ENCODE measurements at regions not wholly inside any gene's neighbourhood (a gene's known extent, or its start where the extent isn't known, plus 50 kb on each side); places are given as distances from the start of the nearest gene placed in this dataset.

DNA sequence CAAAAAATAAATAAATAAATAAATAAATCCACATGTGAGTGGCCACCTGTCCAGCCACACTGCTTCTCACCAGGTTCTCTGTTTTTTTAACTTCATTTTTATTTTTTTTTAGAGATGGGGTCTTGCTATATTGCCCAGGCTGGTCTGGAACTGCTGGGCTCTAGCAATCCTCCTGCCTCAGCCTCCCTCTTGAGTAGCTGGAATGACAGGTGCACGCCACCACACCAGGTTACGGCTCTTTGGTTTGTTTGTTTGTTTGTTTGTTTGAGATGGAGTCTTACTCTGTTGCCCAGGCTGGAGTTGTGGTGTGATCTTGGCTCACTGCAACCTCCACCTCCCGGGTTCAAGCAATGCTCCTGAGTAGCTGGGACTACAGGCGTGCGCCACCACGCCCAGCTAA, 94.5 kb upstream of the CACNA1A start:
- DNase-seq = no peak

DNA sequence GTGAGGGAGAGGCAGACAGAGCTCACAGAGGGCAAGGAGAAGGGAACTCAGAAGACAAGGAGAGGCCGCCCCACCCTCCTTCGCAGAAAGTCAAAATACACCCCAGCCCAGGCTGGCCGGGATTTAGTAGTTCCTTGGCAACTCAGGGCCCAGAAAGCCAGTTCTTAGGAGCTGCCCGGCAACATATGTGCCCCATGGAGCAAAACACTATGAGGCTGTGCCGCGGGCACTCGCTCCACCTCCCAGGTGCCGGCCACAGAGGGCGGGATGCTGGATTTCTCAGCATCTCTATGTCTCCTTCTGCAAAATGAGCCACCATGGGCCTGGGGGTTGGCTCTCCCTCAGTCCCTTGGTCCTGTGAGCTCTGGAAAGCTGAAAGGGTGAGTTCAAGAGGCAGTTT, 93.8 kb upstream of the CACNA1A start:
- no peak for DNase-seq

DNA sequence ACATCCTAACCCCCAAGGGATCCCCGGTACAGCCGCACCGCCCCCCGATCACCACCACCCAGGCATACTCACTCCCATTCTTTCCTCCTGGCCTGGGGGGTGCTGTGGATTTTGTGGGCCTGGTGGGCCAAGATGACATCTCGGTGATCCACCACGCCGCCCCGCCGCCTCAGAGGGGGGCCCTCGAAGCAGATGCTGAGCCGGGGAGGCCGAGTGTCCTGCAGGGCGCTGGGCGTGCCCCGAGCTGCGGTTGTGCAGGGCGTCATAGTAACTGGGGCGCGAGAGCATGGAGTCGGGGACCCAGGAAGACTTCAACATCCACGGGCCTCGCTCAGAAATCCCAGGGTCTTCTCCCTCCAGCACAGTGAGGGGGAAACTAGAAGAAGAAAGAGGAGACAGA, 93.4 kb upstream of the CACNA1A start:
- DNase-seq = no peak

DNA sequence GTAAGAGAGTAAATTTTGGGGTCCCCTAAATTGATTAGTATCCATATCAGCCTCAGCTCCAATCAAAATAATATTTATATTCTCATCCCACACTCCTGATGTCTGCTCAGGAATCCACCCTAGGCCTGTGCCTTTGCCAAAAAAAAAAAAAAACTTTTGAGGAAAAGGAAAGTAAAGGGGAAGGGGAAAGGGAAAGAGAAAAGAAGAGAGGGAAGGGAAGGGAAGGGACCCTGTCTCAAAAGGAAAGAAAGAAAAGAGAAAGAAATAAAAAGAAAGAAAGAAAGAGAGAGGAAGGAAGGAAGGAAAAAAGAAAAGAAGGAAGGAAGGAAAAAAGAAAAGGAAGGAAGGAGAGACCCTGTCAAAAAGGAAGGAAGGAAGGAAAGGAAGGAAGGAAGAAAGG, 91.8 kb upstream of the CACNA1A start:
- no peak for DNase-seq

DNA sequence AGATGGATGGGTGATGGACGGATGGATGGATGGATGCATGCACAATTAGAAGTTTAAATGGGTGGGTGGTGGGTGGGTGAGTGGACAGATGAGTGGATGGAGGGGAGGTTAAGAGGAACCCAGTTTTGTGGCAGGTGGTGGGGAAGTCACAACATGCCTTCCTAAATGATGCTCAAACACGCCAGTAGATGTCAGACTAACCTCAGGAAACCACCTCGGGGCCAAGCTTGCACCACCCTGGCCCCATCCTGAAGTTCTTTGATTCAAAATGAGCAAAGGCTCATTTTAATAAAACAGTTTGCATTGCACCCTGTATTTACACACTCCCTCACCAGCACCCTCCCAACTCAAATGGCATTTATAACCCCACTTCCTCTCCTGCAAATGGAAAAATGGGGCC, 91.4 kb upstream of the CACNA1A start:
- no peak for DNase-seq

DNA sequence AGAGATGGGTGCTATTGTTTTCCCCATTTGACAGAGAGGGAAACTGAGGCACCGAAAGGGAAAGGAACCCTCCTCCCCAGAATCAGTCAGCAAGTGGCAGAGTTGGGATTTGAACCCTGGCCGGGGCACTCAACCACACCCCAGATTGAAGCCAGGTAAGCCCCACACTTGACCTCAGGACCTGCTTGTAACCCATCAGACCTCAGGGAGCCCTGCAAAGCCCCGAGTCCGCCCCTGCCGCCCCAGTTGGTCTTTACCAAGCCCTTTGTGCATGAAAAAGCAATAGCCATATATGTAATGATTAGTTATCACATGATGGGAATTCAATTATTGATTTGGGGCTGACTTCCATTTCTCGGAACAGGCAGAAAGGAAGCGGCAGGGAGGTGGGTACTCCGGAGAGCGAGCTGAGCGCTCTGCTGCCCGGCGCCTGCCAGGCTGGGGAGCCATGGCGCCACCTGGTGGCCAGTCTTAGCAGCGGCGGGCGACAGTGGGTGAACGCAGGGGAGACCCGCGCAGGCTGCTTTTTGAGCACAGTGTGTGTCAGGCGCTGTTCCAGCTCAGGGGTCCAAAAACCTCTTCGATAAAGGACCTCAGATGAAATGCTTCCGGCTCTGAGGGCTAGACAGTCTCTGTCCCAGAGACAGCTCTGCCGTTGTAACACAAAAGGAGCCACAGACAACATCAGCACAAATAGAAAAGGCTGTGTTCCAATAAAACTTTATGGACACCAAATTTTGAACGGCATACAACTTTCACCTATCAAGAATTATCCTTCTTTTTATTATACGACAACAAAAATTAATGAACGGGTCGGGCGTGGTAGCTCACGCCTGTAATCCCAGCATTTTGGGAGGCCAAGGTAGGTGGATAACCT, 82.9 kb upstream of the CACNA1A start:
- DNase-seq = peak; percentile 97

DNA sequence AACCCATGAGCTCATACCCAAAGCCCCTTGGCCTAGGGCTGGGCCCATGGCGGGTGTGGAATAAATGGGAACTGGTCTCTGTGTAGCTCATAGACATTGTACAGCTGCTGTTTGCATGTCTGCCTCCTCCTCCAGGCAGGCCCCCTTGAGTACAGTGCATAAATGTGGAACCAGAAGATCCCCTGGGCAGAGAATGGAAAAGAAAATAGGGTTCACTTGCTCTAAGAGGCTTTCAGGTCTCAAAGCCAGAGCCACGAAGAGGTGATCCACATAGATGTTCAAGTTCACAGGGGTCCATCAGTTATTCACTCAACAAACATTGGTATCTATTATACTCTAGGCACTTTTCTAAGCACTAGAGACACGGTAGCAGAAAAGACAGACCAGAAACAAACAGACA, 79.2 kb upstream of the CACNA1A start:
- DNase-seq = no peak

DNA sequence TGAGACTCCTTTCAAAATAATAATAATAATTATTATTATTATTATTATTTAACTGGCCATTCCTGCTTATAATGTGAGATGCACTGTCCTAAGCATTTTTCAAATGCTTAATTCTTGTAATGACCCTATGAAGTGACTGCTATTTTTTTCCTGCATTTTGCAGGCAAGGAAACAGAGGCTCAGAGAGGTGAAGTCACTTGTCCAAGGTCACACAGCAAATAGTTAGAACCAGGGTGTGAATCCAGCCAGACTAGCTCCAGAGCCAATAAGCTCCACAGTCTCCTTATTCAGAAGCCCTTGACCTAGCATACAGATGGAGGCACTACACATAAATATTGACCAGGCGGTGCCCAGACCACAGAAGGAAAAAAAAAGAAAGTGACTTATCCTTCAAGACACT, 77.5 kb upstream of the CACNA1A start:
- DNase-seq = no peak

DNA sequence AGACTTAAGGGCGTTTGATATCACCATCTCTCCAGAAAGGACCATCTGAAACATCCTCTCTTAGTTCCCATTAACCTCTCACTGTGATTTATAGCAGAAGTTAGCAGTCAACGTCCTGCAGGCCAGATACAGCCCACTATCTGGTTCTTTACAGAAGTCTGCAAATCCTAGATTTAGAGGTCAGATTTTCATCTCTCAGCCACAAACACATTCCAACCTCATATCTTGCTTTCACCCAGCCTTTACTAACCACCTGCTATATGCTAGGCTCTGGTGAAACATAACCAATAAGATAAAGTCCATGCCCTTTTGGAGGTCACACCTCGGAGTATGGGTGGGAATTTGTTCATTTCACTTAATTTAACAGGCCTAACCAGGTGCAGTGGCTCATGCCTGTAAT, 76.8 kb upstream of the CACNA1A start:
- no peak for DNase-seq

DNA sequence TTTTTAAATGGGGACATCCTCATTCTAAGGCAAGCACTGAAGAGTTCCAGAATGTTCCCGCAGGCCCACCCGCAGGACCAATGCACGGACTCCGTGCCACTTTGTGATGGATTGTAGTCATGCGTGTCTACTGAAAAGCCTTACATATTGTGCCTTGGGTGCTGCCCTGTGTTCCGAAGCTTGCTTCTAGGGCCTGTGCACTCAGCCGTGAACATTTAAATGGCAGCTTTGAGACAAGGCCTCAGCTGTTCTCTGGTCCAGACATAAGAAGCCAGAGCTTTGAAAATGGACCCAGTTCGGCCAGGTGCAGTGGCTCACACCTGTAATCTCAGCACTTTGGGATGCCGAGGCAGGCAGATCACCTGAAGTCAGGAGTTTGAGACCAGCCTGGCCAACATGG, 75.3 kb upstream of the CACNA1A start:
- no peak for DNase-seq

DNA sequence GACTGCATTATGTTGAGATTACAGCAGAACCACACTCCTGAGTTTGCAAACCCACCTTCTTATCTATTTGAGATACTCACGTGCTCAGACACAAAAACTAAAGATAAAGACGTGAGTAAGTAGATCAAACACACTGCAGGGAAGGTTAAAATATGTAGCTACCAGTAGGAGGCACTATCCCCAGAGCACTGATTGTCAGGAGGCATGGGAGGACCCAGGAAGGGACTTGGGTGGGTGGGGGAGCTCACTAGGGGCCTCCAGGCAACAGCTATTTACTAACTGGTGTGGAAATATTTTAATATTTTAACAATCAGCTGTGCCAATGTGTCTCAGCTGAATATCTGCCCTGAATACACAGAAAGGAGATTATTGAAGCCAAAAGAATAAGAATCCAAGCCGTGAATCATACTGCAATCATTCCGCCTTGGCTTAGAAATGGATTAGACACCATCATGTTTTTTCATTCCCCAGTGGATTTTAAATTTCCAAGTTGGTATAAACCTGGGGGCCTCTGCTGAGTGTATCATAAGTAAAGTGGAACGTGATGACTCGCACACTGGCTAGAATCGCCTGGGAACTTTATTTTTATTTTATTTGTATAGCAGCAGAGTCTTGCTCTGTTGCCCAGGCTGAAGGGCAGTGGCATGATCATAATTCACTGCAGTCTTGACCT, 73.2 kb upstream of the CACNA1A start:
- DNase-seq = no peak

DNA sequence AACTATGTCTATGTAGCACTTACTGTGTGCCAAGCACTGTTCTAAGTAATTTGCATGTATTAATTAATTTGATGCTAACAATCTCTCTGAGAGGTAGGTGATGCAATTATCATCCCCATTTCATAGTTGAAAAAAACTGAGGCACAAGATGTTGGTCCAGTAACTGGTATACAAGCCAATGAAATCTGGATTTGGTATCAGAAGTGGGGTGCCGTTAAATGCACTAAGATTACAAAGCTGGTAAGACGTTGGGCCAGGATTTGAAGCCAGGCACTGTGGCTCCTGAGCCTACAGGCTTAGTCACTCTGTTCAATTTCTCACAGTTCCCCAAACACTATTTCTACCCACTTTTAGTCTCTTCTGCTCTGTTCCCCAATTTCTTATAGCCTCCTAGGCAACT, 70.4 kb upstream of the CACNA1A start:
- DNase-seq = no peak

DNA sequence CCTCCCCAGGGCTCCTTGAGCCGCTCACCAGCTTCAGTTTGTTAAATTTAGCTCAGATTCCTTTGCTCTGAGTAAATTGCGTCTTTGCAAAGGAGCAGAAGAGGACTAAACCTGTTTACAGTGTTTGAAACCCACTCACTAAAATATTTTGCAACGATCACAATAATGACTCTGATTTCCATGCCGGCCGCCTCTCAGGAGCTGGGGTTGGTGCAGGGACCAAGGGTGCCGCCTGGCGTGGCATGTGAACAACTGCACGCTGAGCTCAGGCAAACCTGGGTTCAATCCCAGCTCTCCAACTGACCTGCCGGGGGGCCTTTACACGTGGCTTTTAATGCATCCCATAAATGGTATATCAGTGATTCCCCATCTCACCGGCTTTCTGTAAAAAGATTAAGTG, 68.7 kb upstream of the CACNA1A start:
- no peak for DNase-seq

DNA sequence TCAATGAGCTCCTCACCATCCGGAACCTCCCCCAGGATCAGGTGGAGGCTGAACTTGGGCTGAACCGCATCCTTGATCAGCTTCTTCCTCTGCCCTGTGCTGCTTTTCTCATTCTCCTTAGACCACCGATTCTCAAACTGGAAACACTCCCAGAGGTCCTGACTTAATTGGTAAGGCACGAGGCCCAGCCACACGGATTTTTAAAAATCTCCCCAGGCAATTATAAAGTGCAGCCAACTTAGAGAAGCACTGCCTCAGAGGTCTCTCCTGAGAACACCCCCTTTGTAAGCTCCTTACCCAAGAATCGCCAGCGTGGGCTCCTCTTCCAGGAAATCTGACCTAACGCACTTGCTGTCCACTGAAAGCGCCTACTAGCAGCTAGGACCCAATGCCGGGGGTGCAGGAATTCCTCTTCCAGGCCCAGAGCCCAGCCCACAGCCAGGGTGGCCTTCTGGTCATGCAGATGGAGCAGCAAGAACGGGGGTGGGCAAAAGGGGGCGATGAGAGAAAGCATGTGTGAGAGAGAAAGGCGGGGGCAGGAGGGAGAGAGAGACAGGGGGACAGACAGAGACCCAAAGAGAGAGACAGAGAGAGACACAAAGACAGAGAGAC, 66.9 kb upstream of the CACNA1A start:
- DNase-seq = no peak

DNA sequence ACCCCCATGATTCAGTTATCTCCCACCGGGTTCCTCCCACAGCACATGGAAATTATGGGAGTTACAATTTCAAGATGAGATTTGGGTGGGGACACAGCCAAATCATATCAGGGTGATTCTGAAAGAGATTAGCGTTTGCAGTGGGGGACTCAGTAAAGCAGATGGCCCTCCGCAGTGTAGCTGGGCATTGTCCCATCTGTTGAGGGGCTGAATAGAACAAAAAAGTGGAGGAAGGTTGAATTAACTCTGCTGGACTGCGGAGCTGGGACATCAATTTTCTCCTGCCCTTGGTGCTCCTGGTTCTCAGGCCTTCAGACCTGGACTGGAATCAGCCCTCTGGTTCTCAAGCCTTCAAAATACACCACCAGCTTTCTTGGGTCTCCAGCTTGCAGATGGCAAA, 55.2 kb upstream of the CACNA1A start:
- DNase-seq = no peak

DNA sequence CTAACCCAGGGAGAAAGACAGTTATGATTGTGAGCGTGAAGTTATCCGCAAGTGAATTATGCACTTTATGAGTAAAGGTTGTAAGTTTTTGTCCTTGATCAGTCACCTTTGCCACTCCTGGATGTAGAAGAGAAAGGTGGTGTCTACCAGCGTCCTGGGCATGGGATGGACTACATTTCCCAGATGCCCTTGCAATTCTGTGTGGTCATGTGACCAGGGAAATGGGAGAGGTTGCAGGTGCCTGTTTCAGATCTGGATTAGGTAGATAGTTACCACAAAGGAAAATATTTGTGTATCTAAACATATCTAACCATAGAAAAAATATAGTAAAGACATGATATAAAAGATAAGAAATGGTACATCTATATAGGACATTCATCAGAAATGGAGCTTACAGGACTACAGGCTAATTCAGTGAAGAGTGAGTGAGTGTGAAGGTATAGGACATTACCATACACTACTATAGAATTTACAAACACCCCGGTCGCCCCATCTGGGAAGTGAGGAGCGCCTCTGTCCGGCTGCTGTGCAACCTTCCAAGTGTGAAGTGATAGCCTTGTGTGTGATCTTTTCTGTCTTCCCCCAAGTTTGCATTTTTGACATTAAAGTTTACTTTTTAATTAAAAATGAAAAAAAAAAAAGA, 51.6 kb upstream of the CACNA1A start:
- no peak for DNase-seq

DNA sequence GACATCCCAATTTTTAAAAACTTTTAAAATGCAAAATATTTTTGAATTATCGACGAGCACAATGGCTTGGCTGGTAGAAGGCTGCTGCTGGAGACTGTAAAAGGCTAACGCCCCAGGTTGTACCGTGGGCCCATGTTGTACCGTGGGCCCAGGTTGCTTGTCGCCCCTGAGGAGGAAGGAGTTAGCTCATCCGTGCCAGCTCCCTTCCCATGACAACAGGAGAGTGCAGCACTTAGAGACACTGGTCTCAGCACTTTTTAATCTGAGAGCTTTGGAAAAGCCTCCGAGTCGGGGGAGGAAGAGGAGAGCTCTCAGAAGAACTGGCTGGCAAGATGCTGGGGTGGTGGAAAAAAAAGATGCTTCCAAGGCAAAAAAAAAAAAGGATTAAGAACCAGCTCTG, 50.3 kb upstream of the CACNA1A start:
- no peak for DNase-seq
